ENCODE measurements at regions not wholly inside any gene's neighbourhood (a gene's known extent, or its start where the extent isn't known, plus 50 kb on each side); places are given as distances from the start of the nearest gene placed in this dataset.

DNA sequence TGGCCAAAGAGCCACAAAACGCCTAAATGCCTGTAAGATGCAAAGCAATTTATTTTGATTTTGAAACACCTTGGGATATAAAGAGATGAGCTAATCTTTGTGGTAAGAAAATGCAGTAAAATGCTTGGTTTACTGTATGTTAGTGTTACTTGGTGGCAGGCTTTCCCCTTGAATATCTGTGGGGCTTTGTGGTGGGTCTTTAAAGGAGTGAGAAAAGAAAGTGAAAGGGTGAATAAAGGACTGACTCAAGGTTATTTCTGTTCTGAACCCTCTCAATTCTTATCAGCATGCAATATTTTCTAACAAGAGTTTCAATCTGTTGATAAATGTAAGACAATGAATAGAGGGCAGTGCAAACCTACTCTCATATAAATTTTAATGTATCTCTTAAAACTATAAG lies 1555.9 kb upstream of the RAG2 start:
- intact Hi-C loops (cut with micrococcal nuclease; ENCODE audit: unreplicated experiment): no loop called here
- CTCF ChIA-PET: no interaction called here

GRCh38 chr11:38143852-38144251 lies 1545.8 kb upstream of the RAG2 start:
- H3K27me3 Mint-ChIP-seq (ENCODE audit: unreplicated experiment): no peaks in the 10 kb centered on the region
- DNase-seq: no peak
- H3K36me3 Mint-ChIP-seq (ENCODE audit: insufficient read depth, unreplicated experiment): no peaks in the 10 kb centered on the region
- H3K27ac Mint-ChIP-seq (ENCODE audit: unreplicated experiment): no peak overlapping the region
- H3K9me3 Mint-ChIP-seq (ENCODE audit: low read depth, unreplicated experiment): no peaks in the 10 kb centered on the region
- H3K4me3 Mint-ChIP-seq (ENCODE audit: low read depth, unreplicated experiment): no peak overlapping the region
- no TSS peak for BruUV-seq (replicated peaks)
- TF ChIP-seq, protein P1, sequence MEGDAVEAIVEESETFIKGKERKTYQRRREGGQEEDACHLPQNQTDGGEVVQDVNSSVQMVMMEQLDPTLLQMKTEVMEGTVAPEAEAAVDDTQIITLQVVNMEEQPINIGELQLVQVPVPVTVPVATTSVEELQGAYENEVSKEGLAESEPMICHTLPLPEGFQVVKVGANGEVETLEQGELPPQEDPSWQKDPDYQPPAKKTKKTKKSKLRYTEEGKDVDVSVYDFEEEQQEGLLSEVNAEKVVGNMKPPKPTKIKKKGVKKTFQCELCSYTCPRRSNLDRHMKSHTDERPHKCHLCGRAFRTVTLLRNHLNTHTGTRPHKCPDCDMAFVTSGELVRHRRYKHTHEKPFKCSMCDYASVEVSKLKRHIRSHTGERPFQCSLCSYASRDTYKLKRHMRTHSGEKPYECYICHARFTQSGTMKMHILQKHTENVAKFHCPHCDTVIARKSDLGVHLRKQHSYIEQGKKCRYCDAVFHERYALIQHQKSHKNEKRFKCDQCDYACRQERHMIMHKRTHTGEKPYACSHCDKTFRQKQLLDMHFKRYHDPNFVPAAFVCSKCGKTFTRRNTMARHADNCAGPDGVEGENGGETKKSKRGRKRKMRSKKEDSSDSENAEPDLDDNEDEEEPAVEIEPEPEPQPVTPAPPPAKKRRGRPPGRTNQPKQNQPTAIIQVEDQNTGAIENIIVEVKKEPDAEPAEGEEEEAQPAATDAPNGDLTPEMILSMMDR (IDR thresholded peaks at IDR 0.05; ENCODE audit: unreplicated experiment): no peak
- intact Hi-C loops (cut with micrococcal nuclease; ENCODE audit: unreplicated experiment): no loop called here
- CTCF ChIA-PET: no interaction called here
- no peaks in the 10 kb centered on the region for H3K4me1 Mint-ChIP-seq (ENCODE audit: low read depth, unreplicated experiment)

More for the DNA sequence above, 1555.9 kb upstream of the RAG2 start:
- H3K27me3 Mint-ChIP-seq (ENCODE audit: unreplicated experiment): no peaks in the 10 kb centered on the region
- TF ChIP-seq, protein P1 (IDR thresholded peaks at IDR 0.05; ENCODE audit: unreplicated experiment): no peak
- DNase-seq: no peak
- no peaks in the 10 kb centered on the region for H3K36me3 Mint-ChIP-seq (ENCODE audit: insufficient read depth, unreplicated experiment)
- BruUV-seq (replicated peaks): no TSS peak
- no peaks in the 10 kb centered on the region for H3K9me3 Mint-ChIP-seq (ENCODE audit: low read depth, unreplicated experiment)
- H3K4me1 Mint-ChIP-seq (ENCODE audit: low read depth, unreplicated experiment): no peaks in the 10 kb centered on the region
- no peak overlapping the region for H3K4me3 Mint-ChIP-seq (ENCODE audit: low read depth, unreplicated experiment)
- no peak overlapping the region for H3K27ac Mint-ChIP-seq (ENCODE audit: unreplicated experiment)

GRCh38 chr11:38138972-38139371 lies 1540.9 kb upstream of the RAG2 start:
- no peak overlapping the region for H3K4me3 Mint-ChIP-seq (ENCODE audit: low read depth, unreplicated experiment)
- intact Hi-C loops (cut with micrococcal nuclease; ENCODE audit: unreplicated experiment): no loop called here
- no peaks in the 10 kb centered on the region for H3K4me1 Mint-ChIP-seq (ENCODE audit: low read depth, unreplicated experiment)
- DNase-seq: no peak
- BruUV-seq (replicated peaks): no TSS peak
- no peaks in the 10 kb centered on the region for H3K9me3 Mint-ChIP-seq (ENCODE audit: low read depth, unreplicated experiment)
- no peaks in the 10 kb centered on the region for H3K36me3 Mint-ChIP-seq (ENCODE audit: insufficient read depth, unreplicated experiment)
- no peaks in the 10 kb centered on the region for H3K27me3 Mint-ChIP-seq (ENCODE audit: unreplicated experiment)
- H3K27ac Mint-ChIP-seq (ENCODE audit: unreplicated experiment): no peak overlapping the region
- TF ChIP-seq, protein P1 (IDR thresholded peaks at IDR 0.05; ENCODE audit: unreplicated experiment): no peak
- CTCF ChIA-PET: no interaction called here

DNA sequence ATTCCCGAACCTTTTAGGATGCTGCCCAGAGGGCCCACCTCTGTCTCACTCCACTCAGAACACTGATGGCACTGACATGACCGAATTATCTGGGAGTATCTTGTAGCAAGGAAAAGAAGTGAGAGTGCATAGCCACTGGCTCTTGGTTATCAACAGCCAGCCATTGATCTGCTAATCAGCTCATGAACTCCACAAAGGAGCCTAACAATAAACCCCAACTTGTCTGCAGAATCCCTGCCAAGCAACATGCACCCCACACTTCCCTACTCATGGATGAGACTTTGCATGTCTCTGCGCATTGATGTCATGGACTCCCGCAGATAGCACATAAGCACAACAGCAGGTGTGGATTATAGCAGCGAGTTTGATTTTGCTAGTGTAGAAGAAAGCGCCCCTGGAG lies 1538.9 kb upstream of the RAG2 start:
- no TSS peak for BruUV-seq (replicated peaks)
- no peak overlapping the region for H3K4me3 Mint-ChIP-seq (ENCODE audit: low read depth, unreplicated experiment)
- TF ChIP-seq, protein P1 (IDR thresholded peaks at IDR 0.05; ENCODE audit: unreplicated experiment): no peak
- intact Hi-C loops (cut with micrococcal nuclease; ENCODE audit: unreplicated experiment): no loop called here
- no peak for DNase-seq
- no peak overlapping the region for H3K27ac Mint-ChIP-seq (ENCODE audit: unreplicated experiment)
- no peaks in the 10 kb centered on the region for H3K9me3 Mint-ChIP-seq (ENCODE audit: low read depth, unreplicated experiment)
- H3K36me3 Mint-ChIP-seq (ENCODE audit: insufficient read depth, unreplicated experiment): no peaks in the 10 kb centered on the region
- H3K4me1 Mint-ChIP-seq (ENCODE audit: low read depth, unreplicated experiment): no peaks in the 10 kb centered on the region
- CTCF ChIA-PET: no interaction called here
- H3K27me3 Mint-ChIP-seq (ENCODE audit: unreplicated experiment): no peaks in the 10 kb centered on the region

GRCh38 chr11:38131535-38131934 lies 1533.5 kb upstream of the RAG2 start:
- Mint-ChIP-seq H3K4me1 (ENCODE audit: low read depth, unreplicated experiment) (peaks cover 5% of the 10 kb centered on the region), H3K27ac (ENCODE audit: unreplicated experiment) (no peak overlapping the region), H3K27me3 (ENCODE audit: unreplicated experiment) (no peaks in the 10 kb centered on the region), H3K36me3 (ENCODE audit: insufficient read depth, unreplicated experiment) (no peaks in the 10 kb centered on the region), H3K4me3 (ENCODE audit: low read depth, unreplicated experiment) (no peak overlapping the region), H3K9me3 (ENCODE audit: low read depth, unreplicated experiment) (peaks cover 2% of the 10 kb centered on the region)
- intact Hi-C loops (cut with micrococcal nuclease; ENCODE audit: unreplicated experiment): no loop called here
- BruUV-seq (replicated peaks): no TSS peak
- no peak for DNase-seq
- TF ChIP-seq, protein P1 (IDR thresholded peaks at IDR 0.05; ENCODE audit: unreplicated experiment): no peak
- CTCF ChIA-PET: no interaction called here

Data from Calu3 (cell line).